Fibroblast of lung (primary cell): ENCODE measurements at regions not wholly inside any gene's neighbourhood (a gene's known extent, or its start where the extent isn't known, plus 50 kb on each side); places are given as distances from the start of the nearest gene placed in this dataset.

Experiments
- DNase-seq, 2 donors: peaks; one replicate each; pipeline versions ENCODE4 v3.0.0 to v3.0.0-alpha.2; 2010; ENCODE audit warnings: low read depth in 2 of 2
- H2AFZ ChIP-seq: 2 replicates; pipeline ENCODE4 v1.5.1; 2012; ENCODE audit warnings: low read length, control low read depth, inconsistent platforms
- H3K27ac ChIP-seq: 2 replicates; pipeline ENCODE4 v1.5.1; 2011; ENCODE audit warnings: low read length, control low read depth; ENCODE audit not compliant: insufficient read depth
- H3K27me3 ChIP-seq: 2 replicates; pipeline ENCODE4 v1.5.1; 2011; ENCODE audit warnings: mild to moderate bottlenecking, low read length; ENCODE audit not compliant: control insufficient read depth, insufficient read depth
- H3K36me3 ChIP-seq: 2 replicates; pipeline ENCODE4 v1.5.1; 2011; ENCODE audit warnings: low read length; ENCODE audit not compliant: control insufficient read depth, insufficient read depth
- H3K4me1 ChIP-seq: 2 replicates; pipeline ENCODE4 v1.5.1; 2011; ENCODE audit warnings: low read length; ENCODE audit not compliant: control insufficient read depth, insufficient read depth; ENCODE audit errors: extremely low read depth
- H3K4me2 ChIP-seq: 2 replicates; pipeline ENCODE4 v1.5.1; 2011; ENCODE audit warnings: low read length, control low read depth; ENCODE audit not compliant: insufficient read depth; ENCODE audit errors: extremely low read depth
- H3K4me3 ChIP-seq, 4 experiments: fragments of 200-600 bp in 1 of 4; sonication (generic) in 1 of 4; replicated peaks in 1 of 4; 2 replicates each; pipeline ENCODE4 v1.5.1; 2011 to 2016; ENCODE audit warnings: low read length in 4 of 4, low read depth in 3 of 4, mild to moderate bottlenecking in 3 of 4, control low read depth in 2 of 4, inconsistent platforms in 1 of 4, mixed read lengths in 1 of 4; ENCODE audit not compliant: insufficient read depth in 1 of 4; ENCODE audit errors: control extremely low read depth in 1 of 4
- H3K79me2 ChIP-seq: 2 replicates; pipeline ENCODE4 v1.5.1; 2012; ENCODE audit warnings: mild to moderate bottlenecking, low read length, inconsistent platforms; ENCODE audit not compliant: control insufficient read depth, insufficient read depth
- H3K9ac ChIP-seq: 2 replicates; pipeline ENCODE4 v1.5.1; 2011; ENCODE audit warnings: mild to moderate bottlenecking, low read length, control low read depth; ENCODE audit not compliant: insufficient read depth
- H3K9me3 ChIP-seq: 2 replicates; pipeline ENCODE4 v1.5.1; 2012; ENCODE audit warnings: low read depth, low read length; ENCODE audit not compliant: control insufficient read depth, insufficient read depth
- H4K20me1 ChIP-seq: 2 replicates; pipeline ENCODE4 v1.5.1; 2011; ENCODE audit warnings: low read length; ENCODE audit not compliant: control insufficient read depth, insufficient read depth; ENCODE audit errors: extremely low read depth
- CTCF ChIP-seq, 2 donors: IDR thresholded peaks in 1 of 2; conservative IDR thresholded peaks in 1 of 2; 1 replicate in 1 of 2; 2 replicates in 1 of 2; pipeline ENCODE4 v1.5.1; 2011 to 2012; ENCODE audit warnings: low read length in 2 of 2, control low read depth in 1 of 2, inconsistent platforms in 1 of 2, low read depth in 1 of 2, mild to moderate bottlenecking in 1 of 2
- EZH2 ChIP-seq: IDR thresholded peaks from 2 replicates; pipeline ENCODE4 v1.5.1; 2012; ENCODE audit warnings: low read length, control low read depth, mild to moderate bottlenecking; ENCODE audit errors: missing control alignments

- Histone ChIP-seq H3K4me1 (no peaks in the 10 kb centered on the region), H3K27ac (no peak overlapping the region), H3K27me3 (no peaks in the 10 kb centered on the region), H3K9me3 (no peaks in the 10 kb centered on the region), H3K79me2 (no peaks in the 10 kb centered on the region), H3K4me3 (no peak overlapping the region), H4K20me1 (no peaks in the 10 kb centered on the region), H3K36me3 (no peaks in the 10 kb centered on the region), H3K4me2 (no peak overlapping the region), H3K9ac (no peak overlapping the region), H2AFZ (no peak overlapping the region)
- DNase-seq, result no peak
- TF ChIP-seq EZH2, result no peak
- TF ChIP-seq CTCF (conservative IDR thresholded peaks at IDR 0.05 in 1 of 2, IDR thresholded peaks at IDR 0.05 in 1 of 2; ENCODE audit: low read depth in 1 of 2, low read length in 2 of 2), result no peak
These were observed 232.3 kb upstream of the GMDS start for GRCh38 chr6:2477666-2478065.

- DNase-seq, result peak in 1 of 2 donors; percentile 32
- no peaks in the 10 kb centered on the region for H3K9me3 ChIP-seq
- H3K9ac ChIP-seq, result no peak overlapping the region
- H3K4me1 ChIP-seq, result no peaks in the 10 kb centered on the region
- H3K27ac ChIP-seq, result no peak overlapping the region
- no peaks in the 10 kb centered on the region for H4K20me1 ChIP-seq
- H3K27me3 ChIP-seq, result no peaks in the 10 kb centered on the region
- no peaks in the 10 kb centered on the region for H3K36me3 ChIP-seq
- H3K79me2 ChIP-seq, result no peaks in the 10 kb centered on the region
- TF ChIP-seq CTCF (conservative IDR thresholded peaks at IDR 0.05 in 1 of 2, IDR thresholded peaks at IDR 0.05 in 1 of 2; ENCODE audit: low read depth in 1 of 2, low read length in 2 of 2), result no peak
- no peak for TF ChIP-seq EZH2
- no peak overlapping the region for H2AFZ ChIP-seq
- H3K4me3 ChIP-seq, result no peak overlapping the region
- H3K4me2 ChIP-seq, result no peak overlapping the region
These were observed 231.8 kb upstream of the GMDS start for GRCh38 chr6:2477250-2477649.

GRCh38 chr6:2476376-2476775 lies 231.0 kb upstream of the GMDS start:
- Histone ChIP-seq H3K79me2 (no peaks in the 10 kb centered on the region), H3K27ac (no peak overlapping the region), H3K4me2 (no peak overlapping the region), H2AFZ (no peak overlapping the region), H3K4me3 (no peak overlapping the region), H3K36me3 (no peaks in the 10 kb centered on the region), H3K9ac (no peak overlapping the region), H3K9me3 (no peaks in the 10 kb centered on the region), H3K27me3 (no peaks in the 10 kb centered on the region), H3K4me1 (no peaks in the 10 kb centered on the region), H4K20me1 (no peaks in the 10 kb centered on the region)
- peak; percentile 15 to 16 for DNase-seq
- TF ChIP-seq CTCF (conservative IDR thresholded peaks at IDR 0.05 in 1 of 2, IDR thresholded peaks at IDR 0.05 in 1 of 2; ENCODE audit: low read depth in 1 of 2, low read length in 2 of 2) (no peak), EZH2 (no peak)
